Left lung (tissue), 4 donors: ENCODE measurements at regions not wholly inside any gene's neighbourhood (a gene's known extent, or its start where the extent isn't known, plus 50 kb on each side); places are given as distances from the start of the nearest gene placed in this dataset.

ENCODE experiments used
- ATAC-seq: fragments of 200-7000 bp; cut with Tn5 transposase; one replicate; pipeline ENCODE4 v1.9.1; 2020; ENCODE audit warnings: moderate library complexity
- DNase-seq, 4 donors: peaks; one replicate each; pipeline ENCODE4 v3.0.0-alpha.2; 2013 to 2020
- H3K27ac ChIP-seq, 2 donors: fragments of 200-600 bp; sonication (generic) in 1 of 2; one replicate each; pipeline versions ENCODE4 v1.5.0 to v1.8.0; 2020 to 2021
- H3K27me3 ChIP-seq, 2 donors: fragments of 200-600 bp; sonication (generic) in 1 of 2; one replicate each; pipeline versions ENCODE4 v1.5.0 to v1.8.0; 2020 to 2021
- H3K36me3 ChIP-seq, 2 donors: fragments of 200-600 bp; sonication (generic) in 1 of 2; one replicate each; pipeline versions ENCODE4 v1.5.0 to v1.8.0; 2020 to 2021
- H3K4me1 ChIP-seq, 2 donors: fragments of 200-600 bp; one replicate each; pipeline ENCODE4 v1.8.0; 2021
- H3K4me3 ChIP-seq, 2 donors: fragments of 200-600 bp; sonication (generic) in 1 of 2; one replicate each; pipeline versions ENCODE4 v1.5.0 to v1.8.0; 2020 to 2021; ENCODE audit warnings: mild to moderate bottlenecking in 1 of 2
- H3K9me3 ChIP-seq, 2 donors: fragments of 200-600 bp; sonication (generic) in 1 of 2; one replicate each; pipeline versions ENCODE4 v1.5.0 to v1.8.0; 2020 to 2021
- intact Hi-C, 2 donors: fragments of 100-400 bp; cut with DNase I; formaldehyde crosslinking; loops; one replicate each; pipeline versions ENCODE4 v1.11.2 to v1.14.2; 2022
- TF ChIP-seq, protein P1 (sequence below), 2 donors: fragments of 200-600 bp; sonication (generic) in 1 of 2; IDR thresholded peaks; one replicate each; pipeline versions ENCODE4 v1.5.0 to v1.8.0; 2021; ENCODE audit warnings: antibody characterized with exemption in 2 of 2
- donor health status: DM: no; HTN: yes; CAD: no.
- donor health status: DM: no; HTN: no; CAD: no.

- DNase-seq: no peak
- Histone ChIP-seq H3K27ac (peak overlapping the region; percentile 31 to 45), H3K4me1 (no peaks in the 10 kb centered on the region), H3K9me3 (no peaks in the 10 kb centered on the region), H3K4me3 (no peak overlapping the region), H3K36me3 (no peaks in the 10 kb centered on the region), H3K27me3 (no peaks in the 10 kb centered on the region)
- TF ChIP-seq, protein P1, sequence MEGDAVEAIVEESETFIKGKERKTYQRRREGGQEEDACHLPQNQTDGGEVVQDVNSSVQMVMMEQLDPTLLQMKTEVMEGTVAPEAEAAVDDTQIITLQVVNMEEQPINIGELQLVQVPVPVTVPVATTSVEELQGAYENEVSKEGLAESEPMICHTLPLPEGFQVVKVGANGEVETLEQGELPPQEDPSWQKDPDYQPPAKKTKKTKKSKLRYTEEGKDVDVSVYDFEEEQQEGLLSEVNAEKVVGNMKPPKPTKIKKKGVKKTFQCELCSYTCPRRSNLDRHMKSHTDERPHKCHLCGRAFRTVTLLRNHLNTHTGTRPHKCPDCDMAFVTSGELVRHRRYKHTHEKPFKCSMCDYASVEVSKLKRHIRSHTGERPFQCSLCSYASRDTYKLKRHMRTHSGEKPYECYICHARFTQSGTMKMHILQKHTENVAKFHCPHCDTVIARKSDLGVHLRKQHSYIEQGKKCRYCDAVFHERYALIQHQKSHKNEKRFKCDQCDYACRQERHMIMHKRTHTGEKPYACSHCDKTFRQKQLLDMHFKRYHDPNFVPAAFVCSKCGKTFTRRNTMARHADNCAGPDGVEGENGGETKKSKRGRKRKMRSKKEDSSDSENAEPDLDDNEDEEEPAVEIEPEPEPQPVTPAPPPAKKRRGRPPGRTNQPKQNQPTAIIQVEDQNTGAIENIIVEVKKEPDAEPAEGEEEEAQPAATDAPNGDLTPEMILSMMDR (IDR thresholded peaks at IDR 0.05): no peak
- peak; percentile 51 for ATAC-seq
- intact Hi-C loops: no loop called here
Measured at GRCh38 chr1:55589671-55590297, 374.6 kb upstream of the USP24 start.

GRCh38 chr1:55588309-55588708, 373.1 kb upstream of the USP24 start:
- Histone ChIP-seq H3K4me3 (no peak overlapping the region), H3K27me3 (no peaks in the 10 kb centered on the region), H3K9me3 (no peaks in the 10 kb centered on the region), H3K4me1 (no peaks in the 10 kb centered on the region), H3K36me3 (no peaks in the 10 kb centered on the region), H3K27ac (no peak overlapping the region)
- no peak for ATAC-seq
- no peak for DNase-seq
- TF ChIP-seq, protein P1 (IDR thresholded peaks at IDR 0.05): no peak
- intact Hi-C loops: no loop called here

GRCh38 chr1:55586771-55587170, 371.6 kb upstream of the USP24 start:
- DNase-seq: no peak
- H3K9me3 ChIP-seq: no peaks in the 10 kb centered on the region
- TF ChIP-seq, protein P1 (IDR thresholded peaks at IDR 0.05): no peak
- no peak overlapping the region for H3K4me3 ChIP-seq
- no peak for ATAC-seq
- H3K36me3 ChIP-seq: no peaks in the 10 kb centered on the region
- H3K27me3 ChIP-seq: no peaks in the 10 kb centered on the region
- intact Hi-C loops: no loop called here
- H3K4me1 ChIP-seq: no peaks in the 10 kb centered on the region
- H3K27ac ChIP-seq: no peak overlapping the region

DNA sequence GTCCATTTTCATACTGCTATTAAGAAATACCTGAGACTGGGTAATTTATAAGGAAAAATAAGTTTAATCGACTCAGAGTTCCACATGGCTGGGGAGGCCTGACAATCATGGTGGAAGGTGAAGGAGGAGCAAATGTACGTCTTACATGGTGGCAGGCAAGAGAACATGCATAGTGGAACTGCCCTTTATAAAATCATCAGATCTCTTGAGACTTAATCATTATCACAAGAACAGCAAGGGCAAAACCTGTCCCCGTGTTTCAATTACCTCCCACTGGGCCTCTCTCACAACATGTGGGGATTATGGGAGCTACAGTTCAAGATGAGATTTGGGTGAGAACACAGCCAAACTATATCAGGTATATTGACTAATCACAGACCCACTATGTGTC, 370.2 kb upstream of the USP24 start:
- ATAC-seq (no peak), DNase-seq (no peak)
- no peak overlapping the region for H3K4me3 ChIP-seq
- TF ChIP-seq, protein P1 (IDR thresholded peaks at IDR 0.05): no peak
- intact Hi-C loops: no loop called here
- peaks cover 0 to 3% of the 10 kb centered on the region in 2 donors for H3K4me1 ChIP-seq
- H3K9me3 ChIP-seq: no peaks in the 10 kb centered on the region
- H3K36me3 ChIP-seq: no peaks in the 10 kb centered on the region
- H3K27me3 ChIP-seq: no peaks in the 10 kb centered on the region
- H3K27ac ChIP-seq: no peak overlapping the region

DNA sequence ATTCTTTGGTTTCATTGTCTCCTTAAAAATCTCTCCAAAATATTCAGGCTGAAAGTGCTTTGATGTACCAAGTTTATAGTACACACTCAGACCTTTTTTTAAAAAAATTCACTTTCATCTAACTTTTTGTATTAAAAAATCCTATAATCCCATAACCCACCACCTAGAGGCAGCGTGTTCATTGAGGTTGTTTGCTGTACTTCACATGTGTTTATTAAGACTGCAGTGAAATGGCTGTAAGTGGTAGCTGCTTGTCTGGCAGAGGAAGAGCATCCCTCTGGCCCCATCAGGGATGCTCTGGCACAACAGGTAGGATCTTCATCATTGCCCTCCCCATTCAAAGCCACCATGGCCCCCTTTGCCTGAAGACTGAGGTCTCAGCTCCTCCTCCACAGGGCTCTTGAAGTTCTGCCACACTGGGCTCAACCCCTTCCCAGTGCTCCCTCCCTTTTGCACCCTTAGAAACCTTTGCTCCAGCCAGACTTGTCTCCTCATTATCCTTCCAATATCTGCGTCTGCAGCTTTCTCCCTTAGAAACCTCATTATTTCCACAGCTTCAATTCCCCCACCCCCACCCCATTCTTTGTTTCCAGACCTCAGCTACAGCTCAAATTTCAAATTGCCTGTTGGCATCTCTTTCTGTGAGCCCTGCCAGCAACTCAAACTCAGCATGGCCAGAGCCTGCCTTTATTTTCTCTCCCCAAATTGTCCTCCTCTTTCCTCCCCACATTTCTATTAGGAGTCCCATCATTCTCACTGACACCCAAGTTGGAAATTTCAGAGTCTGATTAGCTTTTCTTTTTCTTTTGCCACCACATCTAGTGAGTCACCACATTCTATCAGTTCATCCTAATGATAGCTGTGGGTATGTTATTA, 369.6 kb upstream of the USP24 start:
- peak; percentile 51 for ATAC-seq
- H3K4me3 ChIP-seq: no peak overlapping the region
- intact Hi-C loops: no loop called here
- H3K9me3 ChIP-seq: no peaks in the 10 kb centered on the region
- H3K36me3 ChIP-seq: no peaks in the 10 kb centered on the region
- TF ChIP-seq, protein P1 (IDR thresholded peaks at IDR 0.05): no peak
- no peaks in the 10 kb centered on the region for H3K27me3 ChIP-seq
- DNase-seq: peak in 2 of 4 donors; percentile 88 to 93
- H3K27ac ChIP-seq: no peak overlapping the region
- H3K4me1 ChIP-seq: peaks cover 0 to 3% of the 10 kb centered on the region in 2 donors
